ENCODE measurements at regions not wholly inside any gene's neighbourhood (a gene's known extent, or its start where the extent isn't known, plus 50 kb on each side); places are given as distances from the start of the nearest gene placed in this dataset.

DNA sequence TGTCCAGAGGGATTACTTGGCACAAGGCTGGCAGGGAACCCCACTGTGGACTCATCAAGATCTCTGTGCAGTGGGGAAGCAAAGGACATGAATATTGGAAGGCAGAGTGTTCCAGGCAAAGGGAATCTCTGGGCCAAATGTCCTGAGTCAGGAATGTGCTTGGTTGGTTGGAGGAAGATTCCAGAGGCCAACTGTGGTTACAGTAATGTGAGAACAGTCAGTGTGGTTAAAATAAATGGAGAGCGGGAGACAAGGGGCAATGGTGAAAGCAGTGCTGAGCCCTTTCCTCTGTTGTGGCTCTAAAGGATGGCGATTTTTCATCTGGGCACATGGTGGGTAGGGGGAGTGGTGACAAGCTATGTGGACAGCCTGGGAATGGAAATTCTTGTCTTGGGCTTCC lies 948.2 kb downstream of the BCL11B start:
- Histone ChIP-seq H3K9ac (ENCODE audit: low read length) (no peak overlapping the region), H3K36me3 (ENCODE audit: control insufficient read depth, insufficient read depth, low read length) (no peaks in the 10 kb centered on the region), H3K27me3 (ENCODE audit: control insufficient read depth, insufficient read depth, low read length) (no peaks in the 10 kb centered on the region), H3K4me3 (ENCODE audit: low read length) (no peak overlapping the region), H3K4me1 (ENCODE audit: control insufficient read depth, insufficient read depth, low read length) (no peaks in the 10 kb centered on the region), H3K9me3 (ENCODE audit: control insufficient read depth, low read length) (no peaks in the 10 kb centered on the region)

DNA sequence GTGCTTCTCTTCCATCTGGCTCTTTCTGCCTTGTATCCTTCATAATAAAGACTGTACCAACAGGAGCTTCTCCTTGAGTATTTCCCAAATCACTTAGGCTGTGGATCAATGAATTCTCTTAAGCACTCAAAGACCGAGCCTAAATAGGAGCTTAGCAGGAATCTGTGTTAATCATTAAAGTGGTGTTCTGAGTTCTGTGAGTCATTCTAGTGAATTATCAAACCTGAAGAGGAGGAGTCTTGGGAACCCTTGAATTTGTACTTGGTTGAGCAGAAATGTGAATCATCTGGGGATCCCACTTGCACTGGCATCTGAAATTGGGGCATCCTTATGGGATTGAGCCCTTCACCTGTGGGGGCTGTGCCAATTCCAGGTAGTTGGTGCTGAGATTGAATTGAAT lies 946.2 kb downstream of the BCL11B start:
- H3K27me3 ChIP-seq (ENCODE audit: control insufficient read depth, insufficient read depth, low read length) = no peaks in the 10 kb centered on the region
- H3K9ac ChIP-seq (ENCODE audit: low read length) = no peak overlapping the region
- H3K4me3 ChIP-seq (ENCODE audit: low read length) = no peak overlapping the region
- H3K4me1 ChIP-seq (ENCODE audit: control insufficient read depth, insufficient read depth, low read length) = no peaks in the 10 kb centered on the region
- H3K36me3 ChIP-seq (ENCODE audit: control insufficient read depth, insufficient read depth, low read length) = no peaks in the 10 kb centered on the region
- H3K9me3 ChIP-seq (ENCODE audit: control insufficient read depth, low read length) = no peaks in the 10 kb centered on the region

GRCh38 chr14:98328496-98328895 lies 943.5 kb downstream of the BCL11B start:
- Histone ChIP-seq H3K4me3 (ENCODE audit: low read length) (no peak overlapping the region), H3K36me3 (ENCODE audit: control insufficient read depth, insufficient read depth, low read length) (no peaks in the 10 kb centered on the region), H3K4me1 (ENCODE audit: control insufficient read depth, insufficient read depth, low read length) (no peaks in the 10 kb centered on the region)

DNA sequence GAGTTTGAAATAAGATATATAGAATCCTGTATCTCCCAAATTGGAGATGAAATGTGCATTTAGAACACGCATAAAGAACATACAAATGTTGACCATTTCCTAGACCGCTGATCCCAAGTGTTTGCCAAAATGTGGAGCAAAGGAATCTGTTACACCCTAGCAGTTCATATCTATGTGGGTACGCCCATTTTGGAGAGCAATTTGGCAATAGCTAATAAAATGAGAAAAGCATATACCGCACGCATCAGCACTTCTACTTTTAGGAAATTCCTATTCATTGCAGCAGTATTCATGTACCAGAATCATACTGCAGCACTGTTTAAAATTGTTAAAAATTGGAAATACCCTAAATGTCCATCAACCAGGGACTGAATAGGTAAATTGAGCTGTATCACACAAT lies 937.8 kb downstream of the BCL11B start:
- no peaks in the 10 kb centered on the region for H3K9me3 ChIP-seq (ENCODE audit: control insufficient read depth, low read length)
- no peak overlapping the region for H3K9ac ChIP-seq (ENCODE audit: low read length)
- H3K27me3 ChIP-seq (ENCODE audit: control insufficient read depth, insufficient read depth, low read length) = no peaks in the 10 kb centered on the region
- no peak overlapping the region for H3K4me3 ChIP-seq (ENCODE audit: low read length)
- no peaks in the 10 kb centered on the region for H3K36me3 ChIP-seq (ENCODE audit: control insufficient read depth, insufficient read depth, low read length)
- no peaks in the 10 kb centered on the region for H3K4me1 ChIP-seq (ENCODE audit: control insufficient read depth, insufficient read depth, low read length)

More at GRCh38 chr14:98328496-98328895, 943.5 kb downstream of the BCL11B start:
- Histone ChIP-seq H3K9me3 (ENCODE audit: control insufficient read depth, low read length) (no peaks in the 10 kb centered on the region), H3K27me3 (ENCODE audit: control insufficient read depth, insufficient read depth, low read length) (no peaks in the 10 kb centered on the region), H3K9ac (ENCODE audit: low read length) (no peak overlapping the region)

GRCh38 chr14:98341211-98341610 lies 930.8 kb downstream of the BCL11B start:
- H3K36me3 ChIP-seq (ENCODE audit: control insufficient read depth, insufficient read depth, low read length) = no peaks in the 10 kb centered on the region
- H3K4me1 ChIP-seq (ENCODE audit: control insufficient read depth, insufficient read depth, low read length) = no peaks in the 10 kb centered on the region
- no peak overlapping the region for H3K4me3 ChIP-seq (ENCODE audit: low read length)
- no peak overlapping the region for H3K9ac ChIP-seq (ENCODE audit: low read length)
- no peaks in the 10 kb centered on the region for H3K9me3 ChIP-seq (ENCODE audit: control insufficient read depth, low read length)
- H3K27me3 ChIP-seq (ENCODE audit: control insufficient read depth, insufficient read depth, low read length) = no peaks in the 10 kb centered on the region

DNA sequence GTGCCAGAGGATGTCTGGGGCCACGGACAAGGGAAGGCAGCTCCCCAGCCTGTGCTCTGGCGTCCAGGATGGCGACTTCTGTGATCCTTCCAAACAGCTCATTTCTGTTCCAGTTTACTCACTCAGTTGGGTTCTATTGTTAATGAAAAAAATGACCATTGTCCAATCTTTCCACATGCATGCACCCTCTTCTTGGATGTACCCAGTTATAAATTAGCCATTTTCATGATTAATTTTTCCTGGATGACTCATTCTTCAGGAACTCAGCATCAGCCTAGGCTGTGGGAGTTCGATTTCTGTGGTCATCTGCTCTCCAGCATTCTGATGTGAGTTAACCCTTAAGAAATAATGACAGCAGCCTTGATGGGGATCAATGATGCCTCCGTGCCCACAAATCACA lies 926.8 kb downstream of the BCL11B start:
- Histone ChIP-seq H3K4me3 (ENCODE audit: low read length) (no peak overlapping the region), H3K9me3 (ENCODE audit: control insufficient read depth, low read length) (no peaks in the 10 kb centered on the region)

DNA sequence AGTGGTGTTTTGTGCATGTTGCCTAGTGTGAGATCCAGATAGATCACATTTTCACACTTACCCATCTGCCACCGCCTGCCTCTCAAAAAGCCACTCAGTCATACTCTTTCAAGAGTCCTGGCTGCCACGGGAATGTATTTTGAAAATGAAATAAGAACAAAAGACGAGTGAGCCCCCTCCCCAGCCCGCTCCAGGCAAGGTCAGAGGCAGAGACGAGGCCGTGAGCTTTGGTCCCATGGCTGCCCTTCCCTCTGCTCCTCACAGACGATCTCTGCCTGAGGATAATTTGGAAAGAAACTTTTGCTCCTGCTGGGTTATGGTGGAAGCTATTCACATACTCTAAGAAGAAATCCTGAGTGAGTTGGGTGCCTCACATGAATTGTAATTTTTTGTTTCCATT lies 924.3 kb downstream of the BCL11B start:
- Histone ChIP-seq H3K4me1 (ENCODE audit: control insufficient read depth, insufficient read depth, low read length) (no peaks in the 10 kb centered on the region), H3K27me3 (ENCODE audit: control insufficient read depth, insufficient read depth, low read length) (no peaks in the 10 kb centered on the region), H3K9me3 (ENCODE audit: control insufficient read depth, low read length) (no peaks in the 10 kb centered on the region), H3K36me3 (ENCODE audit: control insufficient read depth, insufficient read depth, low read length) (no peaks in the 10 kb centered on the region), H3K9ac (ENCODE audit: low read length) (no peak overlapping the region), H3K4me3 (ENCODE audit: low read length) (no peak overlapping the region)

More for the DNA sequence above, 926.8 kb downstream of the BCL11B start:
- no peak overlapping the region for H3K9ac ChIP-seq (ENCODE audit: low read length)
- H3K4me1 ChIP-seq (ENCODE audit: control insufficient read depth, insufficient read depth, low read length) = no peaks in the 10 kb centered on the region
- no peaks in the 10 kb centered on the region for H3K36me3 ChIP-seq (ENCODE audit: control insufficient read depth, insufficient read depth, low read length)
- no peaks in the 10 kb centered on the region for H3K27me3 ChIP-seq (ENCODE audit: control insufficient read depth, insufficient read depth, low read length)

DNA sequence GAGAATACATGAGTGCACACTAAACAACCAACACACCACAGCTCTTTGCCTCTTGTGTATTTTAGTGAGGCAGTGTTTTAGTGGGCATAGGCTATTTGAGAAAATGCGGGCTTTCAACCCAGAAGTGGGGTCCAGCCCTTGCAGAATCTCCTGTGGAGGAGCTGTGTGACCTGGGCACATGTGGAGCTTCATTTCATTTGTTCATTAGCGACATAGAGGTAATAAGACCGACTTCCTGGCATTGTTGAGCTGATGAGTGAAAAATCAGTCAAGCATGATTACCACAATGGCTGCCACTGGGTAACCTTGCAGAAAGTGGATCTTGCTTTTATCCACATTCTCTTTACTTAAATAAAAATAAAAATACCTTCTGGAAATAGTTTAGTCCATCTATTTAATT lies 923.5 kb downstream of the BCL11B start:
- H3K4me1 ChIP-seq (ENCODE audit: control insufficient read depth, insufficient read depth, low read length) = no peaks in the 10 kb centered on the region
- H3K9me3 ChIP-seq (ENCODE audit: control insufficient read depth, low read length) = no peaks in the 10 kb centered on the region
- H3K9ac ChIP-seq (ENCODE audit: low read length) = no peak overlapping the region
- H3K4me3 ChIP-seq (ENCODE audit: low read length) = no peak overlapping the region
- H3K36me3 ChIP-seq (ENCODE audit: control insufficient read depth, insufficient read depth, low read length) = no peaks in the 10 kb centered on the region
- H3K27me3 ChIP-seq (ENCODE audit: control insufficient read depth, insufficient read depth, low read length) = no peaks in the 10 kb centered on the region

GRCh38 chr14:98350213-98350612 lies 921.8 kb downstream of the BCL11B start:
- Histone ChIP-seq H3K4me1 (ENCODE audit: control insufficient read depth, insufficient read depth, low read length) (no peaks in the 10 kb centered on the region), H3K36me3 (ENCODE audit: control insufficient read depth, insufficient read depth, low read length) (no peaks in the 10 kb centered on the region), H3K27me3 (ENCODE audit: control insufficient read depth, insufficient read depth, low read length) (no peaks in the 10 kb centered on the region), H3K9me3 (ENCODE audit: control insufficient read depth, low read length) (no peaks in the 10 kb centered on the region), H3K9ac (ENCODE audit: low read length) (no peak overlapping the region), H3K4me3 (ENCODE audit: low read length) (no peak overlapping the region)

DNA sequence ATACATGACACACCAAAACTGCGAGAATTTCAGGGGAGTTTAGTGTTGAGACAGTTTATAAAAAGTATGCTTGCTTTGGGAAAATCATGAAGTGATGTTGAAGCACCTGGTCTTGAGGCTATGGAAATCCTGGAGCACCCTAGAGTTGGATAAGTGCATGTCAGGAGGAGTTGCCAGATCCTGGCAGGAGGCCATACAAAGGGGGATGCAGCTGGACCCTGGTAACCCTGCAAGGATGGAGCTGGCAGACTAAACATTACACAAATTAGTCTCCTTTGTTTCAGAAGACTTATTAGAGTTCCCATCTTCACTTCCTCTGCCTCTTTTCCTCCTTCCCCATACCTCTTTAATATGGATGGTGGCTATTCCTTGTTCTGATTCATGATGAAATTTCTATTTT lies 907.0 kb downstream of the BCL11B start:
- no peaks in the 10 kb centered on the region for H3K4me1 ChIP-seq (ENCODE audit: control insufficient read depth, insufficient read depth, low read length)
- H3K9ac ChIP-seq (ENCODE audit: low read length) = no peak overlapping the region
- no peaks in the 10 kb centered on the region for H3K36me3 ChIP-seq (ENCODE audit: control insufficient read depth, insufficient read depth, low read length)
- no peak overlapping the region for H3K4me3 ChIP-seq (ENCODE audit: low read length)
- no peaks in the 10 kb centered on the region for H3K27me3 ChIP-seq (ENCODE audit: control insufficient read depth, insufficient read depth, low read length)
- H3K9me3 ChIP-seq (ENCODE audit: control insufficient read depth, low read length) = no peaks in the 10 kb centered on the region

- no peaks in the 10 kb centered on the region for H3K9me3 ChIP-seq (ENCODE audit: control insufficient read depth, low read length)
- H3K4me3 ChIP-seq (ENCODE audit: low read length) = no peak overlapping the region
- no peak overlapping the region for H3K9ac ChIP-seq (ENCODE audit: low read length)
- H3K27me3 ChIP-seq (ENCODE audit: control insufficient read depth, insufficient read depth, low read length) = no peaks in the 10 kb centered on the region
- H3K4me1 ChIP-seq (ENCODE audit: control insufficient read depth, insufficient read depth, low read length) = no peaks in the 10 kb centered on the region
- no peaks in the 10 kb centered on the region for H3K36me3 ChIP-seq (ENCODE audit: control insufficient read depth, insufficient read depth, low read length)
These were observed 905.6 kb downstream of the BCL11B start for GRCh38 chr14:98366429-98366828.

DNA sequence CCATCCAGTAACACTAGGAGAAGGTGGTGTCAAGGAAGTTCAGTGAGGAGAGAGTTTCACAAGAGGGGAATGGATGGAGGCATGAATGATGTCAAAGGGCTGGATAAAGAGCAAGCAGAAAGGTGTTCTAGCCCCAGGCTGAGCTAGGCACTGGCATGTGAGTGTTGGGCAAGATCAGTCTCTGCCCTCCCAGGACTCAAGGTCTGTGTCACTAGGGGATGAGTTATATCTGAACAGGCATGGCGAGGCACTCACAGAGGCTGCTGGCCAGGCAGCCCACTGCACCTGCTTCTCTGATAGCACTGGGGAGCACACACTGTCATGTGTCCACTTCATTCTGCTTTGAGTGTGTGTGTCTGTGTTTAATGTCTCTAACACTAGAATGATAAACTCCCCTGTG lies 903.8 kb downstream of the BCL11B start:
- no peak overlapping the region for H3K9ac ChIP-seq (ENCODE audit: low read length)
- no peaks in the 10 kb centered on the region for H3K4me1 ChIP-seq (ENCODE audit: control insufficient read depth, insufficient read depth, low read length)
- H3K9me3 ChIP-seq (ENCODE audit: control insufficient read depth, low read length) = no peaks in the 10 kb centered on the region
- H3K27me3 ChIP-seq (ENCODE audit: control insufficient read depth, insufficient read depth, low read length) = no peaks in the 10 kb centered on the region
- H3K36me3 ChIP-seq (ENCODE audit: control insufficient read depth, insufficient read depth, low read length) = no peaks in the 10 kb centered on the region
- no peak overlapping the region for H3K4me3 ChIP-seq (ENCODE audit: low read length)

DNA sequence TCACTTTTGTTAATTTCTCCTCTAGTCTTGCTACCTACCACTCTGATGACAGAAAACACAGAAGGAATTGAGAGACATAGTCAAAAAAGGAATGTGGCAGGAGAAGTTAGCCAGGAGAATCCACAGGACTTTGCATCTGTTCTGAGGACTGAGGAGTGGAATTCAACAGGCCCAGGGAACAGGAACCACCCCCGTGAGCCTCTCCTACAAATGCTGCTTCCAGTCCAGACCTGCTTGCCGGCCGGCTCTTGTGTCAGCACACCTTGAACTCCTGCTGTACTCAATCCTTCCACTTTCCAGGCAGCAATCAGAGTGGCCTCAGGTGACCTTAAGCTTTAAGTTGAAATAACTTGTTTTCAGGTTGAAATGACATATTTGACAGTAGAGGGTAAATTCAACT lies 903.1 kb downstream of the BCL11B start:
- no peak overlapping the region for H3K9ac ChIP-seq (ENCODE audit: low read length)
- H3K9me3 ChIP-seq (ENCODE audit: control insufficient read depth, low read length) = no peaks in the 10 kb centered on the region
- H3K27me3 ChIP-seq (ENCODE audit: control insufficient read depth, insufficient read depth, low read length) = no peaks in the 10 kb centered on the region
- no peaks in the 10 kb centered on the region for H3K4me1 ChIP-seq (ENCODE audit: control insufficient read depth, insufficient read depth, low read length)
- H3K4me3 ChIP-seq (ENCODE audit: low read length) = no peak overlapping the region
- H3K36me3 ChIP-seq (ENCODE audit: control insufficient read depth, insufficient read depth, low read length) = no peaks in the 10 kb centered on the region

Measured in mucosa of stomach (tissue), 1 donor.